ENCODE measurements at regions not wholly inside any gene's neighbourhood (a gene's known extent, or its start where the extent isn't known, plus 50 kb on each side); places are given as distances from the start of the nearest gene placed in this dataset.

GRCh38 chr7:130970196-130970595 is 236.2 kb upstream of the KLF14 start:
- DNase-seq, result no peak

GRCh38 chr7:130970696-130971095 is 236.7 kb upstream of the KLF14 start:
- no peak for DNase-seq

- DNase-seq, result no peak
Observed at GRCh38 chr7:130971297-130971696, 237.3 kb upstream of the KLF14 start.

GRCh38 chr7:130972201-130972600 is 238.2 kb upstream of the KLF14 start:
- no peak for DNase-seq

GRCh38 chr7:130973637-130974036 is 239.6 kb upstream of the KLF14 start:
- DNase-seq, result no peak

GRCh38 chr7:130974169-130974568 is 240.2 kb upstream of the KLF14 start:
- no peak for DNase-seq

GRCh38 chr7:130974794-130975193 is 240.8 kb upstream of the KLF14 start:
- DNase-seq, result no peak

GRCh38 chr7:130975731-130976130 is 241.7 kb upstream of the KLF14 start:
- no peak for DNase-seq

- DNase-seq, result no peak
Observed at GRCh38 chr7:130982160-130982638, 248.2 kb upstream of the KLF14 start.

- no peak for DNase-seq
Observed at GRCh38 chr7:130982651-130983050, 248.6 kb upstream of the KLF14 start.

GRCh38 chr7:130985361-130985760 is 251.4 kb upstream of the KLF14 start:
- DNase-seq, result no peak

- DNase-seq, result no peak
Observed at GRCh38 chr7:130986261-130986690, 252.3 kb upstream of the KLF14 start.

GRCh38 chr7:130987092-130987491 is 253.1 kb upstream of the KLF14 start:
- no peak for DNase-seq

- DNase-seq, result no peak
Observed at GRCh38 chr7:130988443-130988842, 254.4 kb upstream of the KLF14 start.

- no peak for DNase-seq
Observed at GRCh38 chr7:130989101-130989795, 255.2 kb upstream of the KLF14 start.

- DNase-seq, result no peak
Observed at GRCh38 chr7:130990178-130990832, 256.3 kb upstream of the KLF14 start.

GRCh38 chr7:130993671-130994365 is 259.8 kb upstream of the KLF14 start:
- DNase-seq, result no peak

GRCh38 chr7:130994378-130995115 is 260.5 kb upstream of the KLF14 start:
- DNase-seq, result no peak

GRCh38 chr7:130995252-130996081 is 261.5 kb upstream of the KLF14 start:
- no peak for DNase-seq

- no peak for DNase-seq
Observed at GRCh38 chr7:130996205-130996832, 262.3 kb upstream of the KLF14 start.

- no peak for DNase-seq
Observed at GRCh38 chr7:130996833-130997231, 262.8 kb upstream of the KLF14 start.
